Ishikawa (cell line): ENCODE measurements at regions not wholly inside any gene's neighbourhood (a gene's known extent, or its start where the extent isn't known, plus 50 kb on each side); places are given as distances from the start of the nearest gene placed in this dataset.

ENCODE experiments used
- CEBPB ChIP-seq: IDR thresholded peaks from 2 replicates; pipeline ENCODE4 v1.6.1; 2012
- CREB1 ChIP-seq: IDR thresholded peaks from 2 replicates; pipeline ENCODE4 v1.6.1; 2012; ENCODE audit warnings: low read depth
- EGR1 ChIP-seq: IDR thresholded peaks from 2 replicates; pipeline ENCODE4 v1.6.1; 2012
- EP300 ChIP-seq: IDR thresholded peaks from 2 replicates; pipeline ENCODE4 v1.6.1; 2012; ENCODE audit warnings: borderline replicate concordance
- FOXM1 ChIP-seq: IDR thresholded peaks from 2 replicates; pipeline ENCODE4 v1.6.1; 2012; ENCODE audit warnings: low read depth, borderline replicate concordance
- NFIC ChIP-seq: IDR thresholded peaks from 2 replicates; pipeline ENCODE4 v1.6.1; 2012
- RAD21 ChIP-seq: IDR thresholded peaks from 2 replicates; pipeline ENCODE4 v1.6.1; 2012; ENCODE audit warnings: low read depth
- TAF1 ChIP-seq: IDR thresholded peaks from 2 replicates; pipeline ENCODE4 v1.6.1; 2012; ENCODE audit warnings: low read depth, mild to moderate bottlenecking
- TCF12 ChIP-seq: IDR thresholded peaks from 2 replicates; pipeline ENCODE4 v1.6.1; 2012; ENCODE audit warnings: low read depth
- TEAD4 ChIP-seq: IDR thresholded peaks from 2 replicates; pipeline ENCODE4 v1.6.1; 2012
- YY1 ChIP-seq: IDR thresholded peaks from 2 replicates; pipeline ENCODE4 v1.6.1; 2012; ENCODE audit warnings: low read depth
- ZBTB7A ChIP-seq: IDR thresholded peaks from 2 replicates; pipeline ENCODE4 v1.6.1; 2012; ENCODE audit warnings: low read depth
- TF ChIP-seq, protein P1 (sequence below): IDR thresholded peaks from 2 replicates; pipeline ENCODE4 v1.6.1; 2012; ENCODE audit warnings: low read depth, mild to moderate bottlenecking
- TF ChIP-seq, protein P2 (sequence below): IDR thresholded peaks from 2 replicates; pipeline ENCODE4 v1.6.1; 2012
- TF ChIP-seq, protein P3 (sequence below): IDR thresholded peaks from 2 replicates; pipeline ENCODE4 v1.6.1; 2012

DNA sequence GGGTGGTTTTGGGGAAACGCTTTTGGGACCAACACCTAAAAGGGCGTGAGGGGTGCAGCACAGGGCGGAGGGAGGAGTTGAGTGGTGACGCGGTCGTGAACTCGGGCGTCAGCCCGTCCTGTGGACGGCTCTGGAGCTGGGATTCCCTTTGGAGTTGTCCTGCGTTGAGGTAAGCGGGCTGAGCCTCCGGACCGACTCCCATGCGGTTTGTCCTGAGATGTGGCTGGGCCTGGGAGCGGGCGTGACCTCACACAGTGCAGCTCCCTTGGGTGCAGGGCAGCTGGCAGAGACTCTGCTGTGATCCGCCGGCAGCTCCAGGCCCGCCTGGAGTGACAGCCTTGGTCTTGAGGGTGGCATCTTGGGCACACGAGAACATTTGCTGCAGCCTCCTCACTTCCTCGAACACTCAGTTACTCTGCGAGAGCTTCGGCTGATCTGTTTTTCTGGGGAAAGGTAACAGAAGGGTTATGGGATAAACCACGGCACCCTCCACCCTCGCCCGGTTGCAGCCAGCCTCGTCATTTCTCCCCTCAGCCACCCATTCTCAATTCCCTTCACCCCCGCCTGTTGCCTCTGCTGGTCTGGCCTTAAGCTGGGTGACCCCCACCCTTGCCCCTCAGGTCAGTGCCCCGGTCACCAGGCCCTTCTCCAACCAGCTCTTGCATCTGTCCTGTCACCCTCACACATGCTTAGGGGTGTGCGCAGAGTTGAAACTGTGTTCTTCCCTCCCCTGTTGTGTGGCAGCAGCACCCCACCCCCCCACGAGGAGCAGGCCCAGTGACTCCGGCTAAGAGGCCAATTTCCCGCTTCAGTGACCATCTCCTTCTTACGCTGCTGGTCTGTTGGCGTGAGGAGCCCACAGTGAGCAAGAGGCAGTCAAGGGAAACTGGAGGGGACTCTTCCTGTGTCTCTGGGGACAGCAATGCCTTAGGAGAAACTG, 94.2 kb upstream of the COL5A1 start:
- TF ChIP-seq EP300 (no peak), EGR1 (no peak), ZBTB7A (no peak), TCF12 (no peak), TEAD4 (no peak), TAF1 (no peak), NFIC (no peak), FOXM1 (no peak), CEBPB (no peak), YY1 (no peak), RAD21 (no peak), CREB1 (no peak)
- TF ChIP-seq, protein P1, sequence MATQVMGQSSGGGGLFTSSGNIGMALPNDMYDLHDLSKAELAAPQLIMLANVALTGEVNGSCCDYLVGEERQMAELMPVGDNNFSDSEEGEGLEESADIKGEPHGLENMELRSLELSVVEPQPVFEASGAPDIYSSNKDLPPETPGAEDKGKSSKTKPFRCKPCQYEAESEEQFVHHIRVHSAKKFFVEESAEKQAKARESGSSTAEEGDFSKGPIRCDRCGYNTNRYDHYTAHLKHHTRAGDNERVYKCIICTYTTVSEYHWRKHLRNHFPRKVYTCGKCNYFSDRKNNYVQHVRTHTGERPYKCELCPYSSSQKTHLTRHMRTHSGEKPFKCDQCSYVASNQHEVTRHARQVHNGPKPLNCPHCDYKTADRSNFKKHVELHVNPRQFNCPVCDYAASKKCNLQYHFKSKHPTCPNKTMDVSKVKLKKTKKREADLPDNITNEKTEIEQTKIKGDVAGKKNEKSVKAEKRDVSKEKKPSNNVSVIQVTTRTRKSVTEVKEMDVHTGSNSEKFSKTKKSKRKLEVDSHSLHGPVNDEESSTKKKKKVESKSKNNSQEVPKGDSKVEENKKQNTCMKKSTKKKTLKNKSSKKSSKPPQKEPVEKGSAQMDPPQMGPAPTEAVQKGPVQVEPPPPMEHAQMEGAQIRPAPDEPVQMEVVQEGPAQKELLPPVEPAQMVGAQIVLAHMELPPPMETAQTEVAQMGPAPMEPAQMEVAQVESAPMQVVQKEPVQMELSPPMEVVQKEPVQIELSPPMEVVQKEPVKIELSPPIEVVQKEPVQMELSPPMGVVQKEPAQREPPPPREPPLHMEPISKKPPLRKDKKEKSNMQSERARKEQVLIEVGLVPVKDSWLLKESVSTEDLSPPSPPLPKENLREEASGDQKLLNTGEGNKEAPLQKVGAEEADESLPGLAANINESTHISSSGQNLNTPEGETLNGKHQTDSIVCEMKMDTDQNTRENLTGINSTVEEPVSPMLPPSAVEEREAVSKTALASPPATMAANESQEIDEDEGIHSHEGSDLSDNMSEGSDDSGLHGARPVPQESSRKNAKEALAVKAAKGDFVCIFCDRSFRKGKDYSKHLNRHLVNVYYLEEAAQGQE: no peak
- TF ChIP-seq, protein P2, sequence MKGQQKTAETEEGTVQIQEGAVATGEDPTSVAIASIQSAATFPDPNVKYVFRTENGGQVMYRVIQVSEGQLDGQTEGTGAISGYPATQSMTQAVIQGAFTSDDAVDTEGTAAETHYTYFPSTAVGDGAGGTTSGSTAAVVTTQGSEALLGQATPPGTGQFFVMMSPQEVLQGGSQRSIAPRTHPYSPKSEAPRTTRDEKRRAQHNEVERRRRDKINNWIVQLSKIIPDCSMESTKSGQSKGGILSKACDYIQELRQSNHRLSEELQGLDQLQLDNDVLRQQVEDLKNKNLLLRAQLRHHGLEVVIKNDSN: no peak
- TF ChIP-seq, protein P3, sequence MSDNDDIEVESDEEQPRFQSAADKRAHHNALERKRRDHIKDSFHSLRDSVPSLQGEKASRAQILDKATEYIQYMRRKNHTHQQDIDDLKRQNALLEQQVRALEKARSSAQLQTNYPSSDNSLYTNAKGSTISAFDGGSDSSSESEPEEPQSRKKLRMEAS: no peak

DNA sequence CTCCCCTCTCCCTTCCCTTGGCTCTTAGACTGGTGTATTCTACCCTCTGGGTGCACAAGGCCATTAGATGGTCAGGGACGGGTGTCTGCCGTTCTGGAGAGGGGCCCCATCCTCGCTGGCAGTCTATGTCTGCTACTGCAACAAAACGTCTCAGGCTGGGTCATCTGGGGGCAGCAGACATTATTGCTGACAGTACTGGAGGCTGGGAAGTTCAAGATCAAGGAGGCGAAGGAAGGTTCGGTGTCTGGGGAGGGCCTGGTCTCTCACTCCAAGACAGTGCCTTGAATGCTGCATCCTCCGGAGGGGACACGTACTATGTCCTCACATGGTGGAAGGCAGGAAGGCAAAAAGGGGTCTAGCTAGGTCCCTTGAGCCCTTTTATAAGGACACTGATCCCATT, 93.4 kb upstream of the COL5A1 start:
- TF ChIP-seq ZBTB7A (no peak), FOXM1 (no peak), YY1 (no peak), TEAD4 (no peak), CEBPB (no peak), NFIC (no peak), CREB1 (no peak), RAD21 (no peak), TCF12 (no peak)
- TF ChIP-seq, protein P2: no peak
- TF ChIP-seq, protein P1: no peak
- TF ChIP-seq, protein P3: no peak

DNA sequence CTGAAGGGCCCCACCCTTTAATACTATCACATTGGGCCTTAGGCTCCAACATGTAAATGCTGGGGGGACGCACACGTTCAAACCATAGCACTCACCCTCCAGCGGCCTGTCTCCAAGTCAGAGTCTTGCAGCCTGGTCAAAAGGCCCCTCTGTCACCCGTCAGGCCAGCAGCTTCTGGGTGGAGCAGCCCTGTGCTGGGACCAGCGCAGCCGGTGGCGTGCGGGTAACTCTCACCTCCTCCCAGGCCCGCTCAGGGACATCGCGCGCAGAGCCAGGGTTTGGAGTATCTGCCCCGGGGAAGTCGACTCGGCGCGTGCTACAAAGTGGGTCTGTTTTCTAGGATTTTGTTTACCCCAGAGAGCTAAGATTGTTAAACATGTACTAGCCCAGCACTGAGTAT, 93.0 kb upstream of the COL5A1 start:
- TF ChIP-seq EGR1: no peak
- TF ChIP-seq ZBTB7A: no peak
- TF ChIP-seq FOXM1: no peak
- no peak for TF ChIP-seq YY1
- TF ChIP-seq, protein P1: no peak
- no peak for TF ChIP-seq EP300
- TF ChIP-seq TAF1: no peak
- no peak for TF ChIP-seq CREB1
- TF ChIP-seq NFIC: no peak
- no peak for TF ChIP-seq CEBPB
- TF ChIP-seq, protein P2: no peak
- no peak for TF ChIP-seq RAD21
- no peak for TF ChIP-seq TEAD4
- no peak for TF ChIP-seq TCF12
